GM20000 (cell line): ENCODE measurements at regions not wholly inside any gene's neighbourhood (a gene's known extent, or its start where the extent isn't known, plus 50 kb on each side); places are given as distances from the start of the nearest gene placed in this dataset.

Experiments used
- DNase-seq: peaks from one replicate; pipeline ENCODE4 v3.0.0; 2012; ENCODE audit warnings: low spot score
- TF ChIP-seq, protein P1 (sequence below): IDR thresholded peaks from 2 replicates; pipeline ENCODE4 v1.5.1; 2012; ENCODE audit warnings: mild to moderate bottlenecking, control low read depth; ENCODE audit errors: extremely low read depth, missing control alignments

DNA sequence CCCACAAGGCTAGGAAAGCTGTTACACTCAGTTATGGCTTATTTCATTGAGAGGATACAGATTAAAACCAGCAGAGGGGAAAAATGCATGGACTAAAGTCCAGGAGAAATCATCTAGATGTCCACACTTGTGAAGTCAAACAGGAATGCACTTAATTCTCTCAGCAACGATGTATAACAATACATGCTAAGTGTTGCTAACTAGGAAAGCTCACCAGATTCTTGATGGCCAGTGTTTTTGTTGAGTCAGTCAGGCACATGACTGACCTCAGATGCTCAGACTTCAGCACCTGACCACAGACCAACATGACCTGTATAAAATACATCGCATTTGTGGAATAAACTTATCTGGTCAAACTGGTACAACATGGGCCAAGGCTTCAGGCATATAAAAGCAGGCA is 470.2 kb upstream of the PRR20A start:
- DNase-seq = no peak
- TF ChIP-seq, protein P1, sequence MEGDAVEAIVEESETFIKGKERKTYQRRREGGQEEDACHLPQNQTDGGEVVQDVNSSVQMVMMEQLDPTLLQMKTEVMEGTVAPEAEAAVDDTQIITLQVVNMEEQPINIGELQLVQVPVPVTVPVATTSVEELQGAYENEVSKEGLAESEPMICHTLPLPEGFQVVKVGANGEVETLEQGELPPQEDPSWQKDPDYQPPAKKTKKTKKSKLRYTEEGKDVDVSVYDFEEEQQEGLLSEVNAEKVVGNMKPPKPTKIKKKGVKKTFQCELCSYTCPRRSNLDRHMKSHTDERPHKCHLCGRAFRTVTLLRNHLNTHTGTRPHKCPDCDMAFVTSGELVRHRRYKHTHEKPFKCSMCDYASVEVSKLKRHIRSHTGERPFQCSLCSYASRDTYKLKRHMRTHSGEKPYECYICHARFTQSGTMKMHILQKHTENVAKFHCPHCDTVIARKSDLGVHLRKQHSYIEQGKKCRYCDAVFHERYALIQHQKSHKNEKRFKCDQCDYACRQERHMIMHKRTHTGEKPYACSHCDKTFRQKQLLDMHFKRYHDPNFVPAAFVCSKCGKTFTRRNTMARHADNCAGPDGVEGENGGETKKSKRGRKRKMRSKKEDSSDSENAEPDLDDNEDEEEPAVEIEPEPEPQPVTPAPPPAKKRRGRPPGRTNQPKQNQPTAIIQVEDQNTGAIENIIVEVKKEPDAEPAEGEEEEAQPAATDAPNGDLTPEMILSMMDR = no peak

- TF ChIP-seq, protein P1 = no peak
- DNase-seq = no peak
Observed at GRCh38 chr13:56681404-56681803, 459.3 kb upstream of the PRR20A start.

DNA sequence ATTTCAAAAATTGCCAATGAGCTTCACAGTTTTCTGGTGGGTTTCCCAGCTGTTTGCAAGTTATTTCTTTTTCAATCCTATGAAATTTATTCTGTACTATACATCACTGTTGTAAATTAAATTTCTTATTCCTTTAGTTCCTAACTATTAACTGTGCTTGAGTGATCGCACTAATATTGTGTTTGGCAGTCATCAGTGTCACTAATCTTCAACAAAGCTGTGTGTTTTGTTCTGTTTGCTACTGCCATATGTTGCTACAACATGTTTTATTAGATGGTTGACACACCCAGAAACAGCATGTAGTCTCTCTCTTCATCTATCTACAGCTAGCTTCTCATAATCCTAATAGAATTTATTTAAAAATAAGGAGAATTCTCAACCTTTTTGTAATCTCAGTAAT is 453.6 kb upstream of the PRR20A start:
- TF ChIP-seq, protein P1 = no peak
- DNase-seq = no peak

GRCh38 chr13:56697011-56697410 is 443.7 kb upstream of the PRR20A start:
- TF ChIP-seq, protein P1 = no peak

DNA sequence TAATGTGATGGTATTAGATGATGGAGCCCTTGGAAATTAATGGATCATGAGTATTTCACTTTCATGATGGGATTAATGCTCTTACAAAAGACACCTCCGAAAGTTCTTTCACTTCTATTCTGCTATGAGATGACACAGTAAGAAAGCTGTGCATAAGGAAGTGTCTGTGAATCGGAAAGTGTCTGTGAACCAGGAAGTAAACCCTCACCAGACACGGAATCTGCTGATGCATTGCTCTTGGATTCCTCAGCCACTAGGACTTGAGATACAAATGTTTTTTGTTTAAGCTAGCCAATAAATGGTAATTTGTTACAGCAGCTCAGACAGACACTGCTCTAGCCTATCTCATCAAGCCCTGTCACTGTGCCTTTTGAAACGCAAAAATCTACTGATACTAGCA is 440.4 kb upstream of the PRR20A start:
- TF ChIP-seq, protein P1 = no peak

More at GRCh38 chr13:56697011-56697410, 443.7 kb upstream of the PRR20A start:
- no peak for DNase-seq

DNA sequence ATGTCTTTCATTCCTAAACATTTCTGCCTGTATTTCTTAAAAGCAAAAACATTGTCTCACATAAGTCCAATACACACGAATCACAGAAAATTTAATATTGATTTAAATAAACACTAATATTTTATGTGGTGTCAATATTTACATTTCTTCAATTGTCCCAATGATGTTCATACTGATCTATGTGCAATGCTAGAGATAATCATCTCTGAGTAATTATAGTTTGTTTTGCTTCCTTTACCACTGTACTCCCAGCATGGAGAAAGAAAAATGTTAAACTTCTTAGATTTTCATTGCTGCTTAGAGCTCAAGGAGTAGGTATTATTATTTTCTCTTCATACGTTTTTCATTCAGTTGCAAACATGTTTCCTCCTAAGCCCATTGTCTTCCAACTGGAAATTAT is 434.2 kb upstream of the PRR20A start:
- TF ChIP-seq, protein P1 = no peak
- DNase-seq = no peak

More for the DNA sequence above, 440.4 kb upstream of the PRR20A start:
- no peak for DNase-seq

DNA sequence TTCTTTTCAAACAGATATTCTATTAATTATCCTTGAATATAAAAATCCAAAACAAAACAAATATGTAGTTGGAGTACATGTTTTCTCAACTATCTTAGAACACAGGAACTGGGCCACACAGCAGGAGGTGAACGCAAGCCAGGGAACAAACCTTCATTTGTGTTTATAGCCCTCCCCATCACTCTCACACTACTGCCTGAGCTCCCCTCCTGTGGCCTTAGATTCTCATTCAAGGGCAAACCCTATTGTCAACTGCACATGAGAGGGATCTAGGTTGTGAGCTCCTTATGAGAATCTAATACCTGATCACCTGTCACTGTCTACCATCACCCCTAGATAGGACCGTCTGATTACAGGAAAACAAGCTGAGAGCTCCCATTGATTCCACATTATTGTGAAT is 427.1 kb upstream of the PRR20A start:
- no peak for DNase-seq
- TF ChIP-seq, protein P1 = no peak

- DNase-seq = no peak
- TF ChIP-seq, protein P1 = no peak
Observed at GRCh38 chr13:56718791-56719190, 421.9 kb upstream of the PRR20A start.
